ENCODE measurements at regions not wholly inside any gene's neighbourhood (a gene's known extent, or its start where the extent isn't known, plus 50 kb on each side); places are given as distances from the start of the nearest gene placed in this dataset.

DNA sequence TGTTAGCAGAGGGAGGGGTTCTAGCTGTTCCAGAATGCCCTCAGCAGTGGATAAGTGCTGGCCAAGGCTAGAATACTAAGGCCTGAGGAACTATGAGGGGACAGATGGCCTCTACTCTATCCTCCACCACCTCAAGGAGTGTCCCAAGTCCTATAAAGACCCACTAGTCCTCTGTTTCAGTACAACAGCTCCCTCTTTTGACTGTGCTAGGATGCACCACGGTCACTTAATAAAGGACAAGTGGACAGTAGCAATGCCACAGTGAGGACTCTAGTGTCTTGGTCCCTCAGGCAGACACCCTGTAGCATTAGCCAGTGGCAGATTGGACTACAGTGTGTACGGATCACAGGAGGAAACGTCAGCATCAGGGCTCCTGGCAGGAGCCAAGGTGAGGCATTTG lies 171.8 kb upstream of the PROK2 start:
- TF ChIP-seq, protein P1, sequence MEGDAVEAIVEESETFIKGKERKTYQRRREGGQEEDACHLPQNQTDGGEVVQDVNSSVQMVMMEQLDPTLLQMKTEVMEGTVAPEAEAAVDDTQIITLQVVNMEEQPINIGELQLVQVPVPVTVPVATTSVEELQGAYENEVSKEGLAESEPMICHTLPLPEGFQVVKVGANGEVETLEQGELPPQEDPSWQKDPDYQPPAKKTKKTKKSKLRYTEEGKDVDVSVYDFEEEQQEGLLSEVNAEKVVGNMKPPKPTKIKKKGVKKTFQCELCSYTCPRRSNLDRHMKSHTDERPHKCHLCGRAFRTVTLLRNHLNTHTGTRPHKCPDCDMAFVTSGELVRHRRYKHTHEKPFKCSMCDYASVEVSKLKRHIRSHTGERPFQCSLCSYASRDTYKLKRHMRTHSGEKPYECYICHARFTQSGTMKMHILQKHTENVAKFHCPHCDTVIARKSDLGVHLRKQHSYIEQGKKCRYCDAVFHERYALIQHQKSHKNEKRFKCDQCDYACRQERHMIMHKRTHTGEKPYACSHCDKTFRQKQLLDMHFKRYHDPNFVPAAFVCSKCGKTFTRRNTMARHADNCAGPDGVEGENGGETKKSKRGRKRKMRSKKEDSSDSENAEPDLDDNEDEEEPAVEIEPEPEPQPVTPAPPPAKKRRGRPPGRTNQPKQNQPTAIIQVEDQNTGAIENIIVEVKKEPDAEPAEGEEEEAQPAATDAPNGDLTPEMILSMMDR (IDR thresholded peaks at IDR 0.05), result no peak
- TF ChIP-seq POLR2A (IDR thresholded peaks at IDR 0.05; ENCODE audit: low read length) (no peak), POLR2AphosphoS2 (conservative IDR thresholded peaks at IDR 0.05; ENCODE audit: low read length) (no peak), JUN (IDR thresholded peaks at IDR 0.05) (no peak), ESRRA (IDR thresholded peaks at IDR 0.05; ENCODE audit: borderline replicate concordance, low read length) (no peak), BHLHE40 (IDR thresholded peaks at IDR 0.05; ENCODE audit: low read depth, low read length) (no peak)
